NCI-H2196 (cell line): ENCODE measurements at regions not wholly inside any gene's neighbourhood (a gene's known extent, or its start where the extent isn't known, plus 50 kb on each side); places are given as distances from the start of the nearest gene placed in this dataset.
A peak's percentile ranks its signal among the peaks of the same experiment; 100 is the strongest.

Experiments
- DNase-seq: peaks from one replicate; lab custom pipeline; 2025; ENCODE audit not compliant: unreplicated experiment; lab: John Stamatoyannopoulos, UW

- DNase-seq = no peak
These were observed 114.3 kb upstream of the TDRD3 start for GRCh38 chr13:60282708-60283107.

- DNase-seq = no peak
These were observed 110.3 kb upstream of the TDRD3 start for GRCh38 chr13:60286707-60287106.

GRCh38 chr13:60288569-60288968 lies 108.5 kb upstream of the TDRD3 start:
- DNase-seq = no peak

DNA sequence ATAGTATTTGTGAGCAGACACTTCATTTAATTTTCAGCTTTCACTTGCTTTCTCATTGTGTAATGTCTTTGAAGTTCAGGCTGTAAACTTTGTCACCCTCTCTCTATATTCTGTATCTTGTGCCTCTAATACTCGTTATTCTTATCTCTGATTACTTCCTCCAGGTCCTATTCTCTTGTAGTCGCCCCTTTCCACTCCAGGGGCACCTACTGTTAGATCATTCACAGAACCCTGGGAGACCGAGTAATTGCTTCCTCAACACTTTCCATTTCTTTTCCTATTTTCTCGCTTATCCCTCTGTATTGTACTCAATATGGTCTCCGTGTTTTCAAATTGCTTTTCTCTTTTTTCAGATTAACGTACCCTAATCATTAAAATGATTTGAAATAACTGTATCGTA lies 93.9 kb upstream of the TDRD3 start:
- no peak for DNase-seq

DNA sequence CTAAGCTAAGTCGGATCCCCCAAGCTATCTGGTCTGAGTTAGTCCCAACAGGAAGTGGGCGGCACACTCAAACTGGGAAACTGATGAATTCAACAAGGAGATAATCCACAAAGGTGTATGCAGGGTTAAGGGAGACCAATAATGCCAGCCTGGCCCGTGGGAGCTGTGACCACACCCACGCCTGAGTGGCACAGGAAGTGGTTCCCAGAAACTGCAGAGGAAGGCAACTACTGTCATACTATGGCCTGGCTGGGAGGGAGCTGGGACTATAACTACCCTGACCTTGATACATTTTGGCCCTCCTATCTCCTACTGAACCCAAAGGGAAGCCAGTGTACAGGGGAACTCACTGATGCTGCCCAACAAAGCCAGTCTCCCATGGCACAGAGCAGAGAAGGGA lies 85.5 kb upstream of the TDRD3 start:
- DNase-seq = no peak

DNA sequence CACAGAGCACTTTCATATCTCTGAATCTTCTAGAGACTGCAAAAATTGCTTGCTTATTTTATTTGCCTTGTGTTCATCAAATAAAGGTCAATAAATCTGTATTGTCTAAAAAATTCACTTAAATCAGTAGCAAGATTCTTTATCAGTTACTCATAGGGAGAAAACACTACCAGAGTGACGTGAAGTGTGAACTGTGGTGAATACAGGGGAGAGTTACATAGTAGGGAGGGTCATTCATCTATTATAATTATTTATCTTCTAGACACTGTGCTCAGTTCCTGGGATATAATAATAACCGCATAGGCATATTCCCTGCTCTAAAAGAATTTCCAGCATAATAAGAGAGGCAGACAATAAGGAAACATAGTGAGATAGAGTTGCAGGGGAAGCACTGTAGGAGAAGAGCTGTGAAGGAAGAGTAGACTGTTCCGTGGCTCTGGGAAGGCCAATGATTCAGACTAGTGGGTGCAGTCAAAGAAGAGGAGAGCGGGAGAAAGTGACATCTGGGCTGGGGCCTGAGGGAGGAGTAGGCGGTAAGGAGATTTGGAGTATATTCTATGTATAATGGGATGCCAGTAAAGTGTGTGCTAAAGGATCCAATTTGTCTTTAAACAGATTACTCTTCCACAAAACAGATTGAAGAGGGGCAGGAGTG lies 84.0 kb upstream of the TDRD3 start:
- no peak for DNase-seq

DNA sequence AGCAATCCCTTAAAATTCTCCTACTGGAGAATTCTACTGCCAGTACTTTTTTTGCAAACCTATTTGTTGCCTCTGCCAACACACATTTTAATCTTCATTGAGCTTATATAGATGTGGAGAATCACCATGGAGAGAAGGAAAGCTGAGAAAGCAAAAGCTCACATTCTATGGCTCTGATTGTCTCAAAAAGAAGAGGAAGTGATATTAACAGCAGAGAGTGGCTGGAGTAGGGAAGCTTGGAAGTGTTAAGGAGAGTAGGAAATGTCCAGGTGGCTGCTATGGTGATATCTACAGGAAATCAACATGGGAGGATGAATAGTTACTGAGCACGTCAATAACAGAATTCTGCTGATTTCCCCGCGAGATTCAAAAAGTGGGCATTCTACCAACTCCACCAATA lies 78.8 kb upstream of the TDRD3 start:
- DNase-seq = no peak

DNA sequence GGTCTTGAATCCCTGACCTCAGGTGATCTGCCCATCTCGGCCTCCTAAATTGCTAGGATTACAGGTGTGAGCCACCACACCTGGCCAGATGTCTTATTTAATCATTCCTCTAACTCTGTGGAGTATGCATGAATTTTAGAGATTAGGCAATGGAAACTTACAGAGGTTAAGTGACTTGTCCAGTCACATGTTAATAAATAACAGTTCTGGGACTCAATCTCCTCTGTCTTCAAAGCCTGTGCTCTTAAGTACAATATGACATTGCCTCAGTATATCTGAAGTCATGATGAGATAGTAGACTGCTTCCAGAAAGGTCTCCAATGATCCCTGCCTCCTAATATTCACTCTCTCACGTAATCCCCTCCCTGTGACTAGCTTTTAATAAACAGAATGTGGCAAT lies 72.9 kb upstream of the TDRD3 start:
- no peak for DNase-seq

GRCh38 chr13:60326273-60326672 lies 70.7 kb upstream of the TDRD3 start:
- no peak for DNase-seq

GRCh38 chr13:60327511-60327910 lies 69.5 kb upstream of the TDRD3 start:
- no peak for DNase-seq

- no peak for DNase-seq
These were observed 68.9 kb upstream of the TDRD3 start for GRCh38 chr13:60328073-60328472.

DNA sequence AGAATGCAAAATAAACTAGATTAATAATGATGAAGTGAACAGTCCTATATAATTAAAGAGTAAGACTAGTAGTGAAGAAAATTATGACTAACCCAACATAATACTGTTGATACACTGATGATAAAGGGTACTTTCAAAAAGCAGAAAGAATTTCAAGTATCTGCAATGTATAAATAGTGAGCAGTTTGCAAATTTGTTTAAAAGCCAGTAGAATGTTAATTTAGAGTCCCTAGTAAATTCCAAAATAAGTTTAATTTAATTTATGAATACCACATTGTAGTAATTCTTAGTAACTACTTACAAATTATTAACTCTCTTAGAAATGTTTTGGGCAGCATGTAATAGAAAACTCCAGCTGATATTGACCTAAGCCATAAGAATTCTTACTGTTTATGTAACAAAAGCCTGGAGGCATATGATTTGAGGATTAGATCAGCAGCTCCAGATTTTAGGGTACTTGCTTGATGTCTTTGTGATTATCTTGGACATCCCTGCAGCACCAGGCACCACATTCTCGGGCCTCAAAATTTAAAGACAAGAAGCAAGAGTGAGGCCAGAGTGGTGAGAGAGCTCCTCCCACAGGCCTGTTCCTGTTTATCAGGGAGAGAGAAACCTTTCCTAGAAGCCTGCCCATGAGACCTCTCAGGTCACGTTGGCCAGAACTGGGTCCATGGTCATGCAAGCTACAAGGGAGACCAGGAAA lies 67.6 kb upstream of the TDRD3 start:
- no peak for DNase-seq

DNA sequence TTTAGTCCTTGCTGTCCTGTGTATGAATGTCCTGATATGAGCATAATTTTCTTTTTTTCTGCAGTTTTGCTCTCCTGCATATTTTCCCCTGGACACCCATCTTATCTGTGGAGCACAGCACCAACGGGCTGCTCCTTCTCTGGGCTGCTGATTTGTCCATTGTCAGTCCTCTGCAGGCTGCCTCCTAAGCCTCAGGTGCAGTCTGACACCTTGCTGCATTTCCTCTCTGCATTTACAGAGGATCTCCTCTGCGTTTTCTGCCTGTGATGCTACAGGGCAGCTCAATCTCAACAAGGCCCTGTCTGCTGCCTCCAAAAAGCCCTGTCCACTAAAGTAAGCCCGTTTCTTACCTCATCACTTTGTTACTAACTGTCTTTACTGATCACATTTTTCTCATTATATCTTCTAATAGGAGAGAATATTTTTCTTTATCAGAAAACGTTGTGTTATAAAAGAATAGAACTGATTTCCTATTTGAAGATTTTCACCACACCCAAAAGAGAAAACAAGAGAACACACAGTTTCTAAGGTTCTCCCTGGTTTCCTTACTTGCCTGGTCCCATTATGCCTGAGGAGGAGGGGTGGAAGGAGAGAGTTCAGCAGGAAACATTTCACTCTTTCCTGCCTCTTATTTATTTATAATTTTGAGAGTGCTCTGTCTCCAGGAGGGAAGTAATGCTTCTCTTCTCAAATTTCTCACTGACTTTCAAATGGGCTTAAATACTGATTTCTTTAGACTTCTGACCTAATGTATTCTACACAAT lies 65.6 kb upstream of the TDRD3 start:
- no peak for DNase-seq

- DNase-seq = no peak
These were observed 64.3 kb upstream of the TDRD3 start for GRCh38 chr13:60332682-60333081.

DNA sequence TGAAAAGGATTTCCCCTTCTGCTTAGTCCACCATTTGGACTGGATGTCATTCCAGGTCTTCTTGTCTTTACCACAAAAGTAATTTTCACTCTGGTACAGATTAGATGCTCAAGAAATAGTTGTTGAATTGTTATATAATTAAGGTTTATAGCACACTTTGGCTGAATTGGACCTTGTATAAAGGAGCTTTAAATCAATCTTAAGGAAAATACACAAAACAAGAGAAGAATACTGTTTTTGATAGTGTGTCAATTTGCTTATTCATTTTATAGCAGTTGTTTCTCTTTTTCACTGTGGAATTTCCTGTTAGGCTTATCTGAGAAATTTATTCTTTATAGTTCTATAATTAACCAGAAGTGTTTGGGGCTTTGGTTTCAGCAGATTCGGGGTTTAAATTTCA lies 62.7 kb upstream of the TDRD3 start:
- DNase-seq = no peak

DNA sequence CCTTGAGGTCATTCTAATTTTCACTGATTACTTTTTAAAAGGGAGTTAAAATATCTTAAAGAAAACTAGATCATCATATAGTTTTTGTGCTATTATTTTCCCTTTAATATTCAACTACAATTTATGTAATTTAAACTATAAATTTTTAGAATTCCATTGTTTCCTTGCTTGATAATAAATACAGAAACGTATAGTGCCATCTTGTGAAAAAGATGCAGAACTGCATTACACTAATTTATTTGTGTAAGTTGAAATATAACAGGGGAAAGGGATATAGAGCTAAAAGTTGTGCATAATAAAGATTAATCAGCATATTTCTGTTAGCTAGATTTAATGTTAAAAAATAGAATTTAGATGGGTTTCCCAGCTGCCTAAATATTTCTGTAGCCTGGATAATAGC lies 61.5 kb upstream of the TDRD3 start:
- DNase-seq = peak; percentile 2

DNA sequence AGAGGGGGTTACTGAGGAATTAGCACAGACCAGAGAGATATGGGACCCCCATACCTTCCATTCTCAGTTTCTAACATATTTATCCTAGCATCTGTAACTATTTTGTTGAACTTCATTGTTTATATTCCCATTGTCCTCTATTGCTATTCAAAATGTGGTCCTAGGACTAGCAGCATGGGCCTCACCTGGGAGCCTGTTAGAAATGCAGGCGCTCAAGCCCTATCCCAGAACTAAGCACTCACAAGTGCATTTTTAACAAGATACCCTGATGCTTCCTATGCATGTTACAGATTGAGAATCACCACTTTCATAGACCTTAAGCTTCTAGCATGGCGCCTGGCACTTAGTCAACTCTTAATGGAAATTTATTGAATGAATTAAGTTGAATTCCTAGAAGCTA lies 58.3 kb upstream of the TDRD3 start:
- no peak for DNase-seq

DNA sequence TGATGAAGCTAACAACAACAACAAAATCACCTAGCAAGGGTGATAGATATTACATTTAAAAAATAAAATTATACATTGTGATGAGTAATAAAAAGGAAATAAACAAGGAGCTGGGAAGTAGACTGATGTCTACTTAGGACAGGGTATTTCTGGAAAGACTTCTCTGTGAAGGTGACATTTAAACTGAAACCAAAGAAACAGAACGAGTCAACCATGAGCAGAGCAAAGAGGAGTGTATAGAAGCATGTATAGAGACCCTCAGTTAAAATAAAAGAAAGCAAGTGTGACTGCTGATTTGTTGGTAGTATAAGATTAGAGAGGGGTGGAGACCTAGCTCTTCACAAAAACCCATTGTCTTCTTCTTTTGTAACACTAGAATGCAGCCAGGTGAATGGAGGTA lies 53.0 kb upstream of the TDRD3 start:
- no peak for DNase-seq

DNA sequence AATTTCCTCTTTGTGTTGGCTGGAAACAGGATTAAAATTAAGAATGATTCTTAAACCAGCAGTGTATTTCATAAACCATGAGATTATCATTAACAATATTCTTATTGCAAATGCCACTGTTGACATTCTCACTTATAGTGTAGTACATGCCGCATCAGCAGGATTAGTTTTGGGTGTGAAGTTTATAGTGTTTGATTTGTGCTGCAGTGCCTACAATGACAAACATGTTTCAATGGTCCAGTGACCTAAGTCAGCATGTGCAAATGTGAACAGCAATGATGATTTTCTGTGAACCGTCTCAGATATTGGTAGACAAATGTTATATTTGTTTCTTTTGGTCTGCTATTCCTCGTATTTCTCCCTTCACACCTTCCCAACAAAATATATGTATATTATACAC lies 49.8 kb upstream of the TDRD3 start:
- no peak for DNase-seq
